GM12864 (cell line): ENCODE measurements at regions not wholly inside any gene's neighbourhood (a gene's known extent, or its start where the extent isn't known, plus 50 kb on each side); places are given as distances from the start of the nearest gene placed in this dataset.
"Not testable (repeated sequence)": the region's sequence is repeated elsewhere in the genome, so short reads cannot be mapped to it uniquely, and the experiment has no call there.

Experiments used
- DNase-seq: peaks from one replicate; pipeline ENCODE4 v3.0.0-alpha.2; 2011; ENCODE audit warnings: low read depth
- H3K4me3 ChIP-seq: 2 replicates; pipeline ENCODE4 v1.5.1; 2011; ENCODE audit warnings: mild to moderate bottlenecking, low read depth, low read length, control low read depth
- CTCF ChIP-seq: IDR thresholded peaks from 2 replicates; pipeline ENCODE4 v1.5.1; 2011; ENCODE audit warnings: low read depth, mild to moderate bottlenecking, moderate library complexity, low read length, control low read depth, inconsistent platforms; ENCODE audit errors: missing control alignments

GRCh38 chr1:58968360-58968952, 184.6 kb upstream of the JUN start:
- peak; percentile 92 for DNase-seq
- peak overlapping the region; percentile 31; the same call in 1 of the 2 replicates for H3K4me3 ChIP-seq
- TF ChIP-seq CTCF, result no peak

DNA sequence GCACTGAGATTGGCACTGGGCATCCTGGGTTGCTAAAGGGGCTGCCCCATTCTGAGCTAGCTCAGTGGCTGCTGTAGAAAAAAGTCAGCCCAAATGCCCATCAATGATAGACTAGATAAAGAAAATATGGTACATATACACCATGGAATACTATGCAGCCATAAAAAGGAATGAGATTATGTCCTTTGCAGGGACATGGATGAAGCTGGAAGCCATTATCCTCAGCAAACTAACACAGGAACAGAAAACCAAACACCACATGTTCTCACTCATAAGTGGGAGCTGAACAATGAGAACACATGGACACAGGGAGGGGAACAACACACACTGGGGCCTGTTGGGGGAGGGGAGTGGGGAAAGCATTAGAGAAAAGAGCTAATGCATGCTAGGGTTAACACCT, 185.3 kb upstream of the JUN start:
- DNase-seq, H3K4me3 ChIP-seq: not testable (repeated sequence)

GRCh38 chr1:58971629-58972140, 187.8 kb upstream of the JUN start:
- no peak for DNase-seq
- H3K4me3 ChIP-seq, result no peak overlapping the region
- TF ChIP-seq CTCF, result no peak

- no peak for TF ChIP-seq CTCF
- H3K4me3 ChIP-seq, result no peak overlapping the region
- DNase-seq, result no peak
These were observed 192.0 kb upstream of the JUN start for GRCh38 chr1:58975888-58976287.

- no peak for DNase-seq
- no peak overlapping the region for H3K4me3 ChIP-seq
- TF ChIP-seq CTCF, result no peak
These were observed 192.4 kb upstream of the JUN start for GRCh38 chr1:58976294-58976693.

GRCh38 chr1:58977598-58977997, 193.8 kb upstream of the JUN start:
- H3K4me3 ChIP-seq, result no peak overlapping the region
- TF ChIP-seq CTCF, result no peak
- DNase-seq, result no peak

DNA sequence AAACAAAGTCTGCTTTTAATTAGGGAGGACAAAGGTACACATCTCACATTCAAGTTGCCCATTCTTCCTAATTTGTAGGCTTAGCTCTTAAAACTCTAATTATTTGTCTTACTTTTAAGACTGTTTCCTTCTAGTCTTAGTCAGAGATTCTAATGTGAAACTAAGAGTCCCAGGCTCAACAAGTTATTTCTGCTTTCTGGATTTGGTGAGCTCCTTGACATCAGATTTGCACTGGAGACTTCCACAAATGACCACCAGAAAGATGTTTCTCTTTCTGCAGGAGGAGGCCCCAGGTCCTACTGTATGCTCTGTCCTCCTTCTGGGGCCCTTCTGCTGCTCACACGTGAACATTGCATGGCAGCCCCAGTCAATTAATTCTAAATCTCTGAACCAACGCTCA, 194.2 kb upstream of the JUN start:
- no peak for TF ChIP-seq CTCF
- no peak for DNase-seq
- H3K4me3 ChIP-seq, result no peak overlapping the region
